Common myeloid progenitor, CD34-positive (primary cell): ENCODE measurements at regions not wholly inside any gene's neighbourhood (a gene's known extent, or its start where the extent isn't known, plus 50 kb on each side); places are given as distances from the start of the nearest gene placed in this dataset.
A peak's percentile ranks its signal among the peaks of the same experiment; 100 is the strongest.
"Not testable (repeated sequence)": the region's sequence is repeated elsewhere in the genome, so short reads cannot be mapped to it uniquely, and the experiment has no call there.

ENCODE experiments used
- CTCF ChIA-PET: fragments of 350-600 bp; sonication (Branson Sonifier 250); formaldehyde crosslinking; loops from one replicate; lab custom pipeline; 2021; ENCODE audit warnings: antibody characterized with exemption; lab: Charles Lee
- POLR2A ChIA-PET: fragments of 350-600 bp; sonication (Branson Sonifier 250); formaldehyde crosslinking; loops from one replicate; lab custom pipeline; 2021; ENCODE audit warnings: antibody characterized with exemption; lab: Charles Lee
- DNase-seq, 3 donors: peaks; one replicate each; pipeline versions ENCODE4 v3.0.0 to v3.0.0-alpha.2; 2013
- H3K27ac ChIP-seq, 2 experiments: 1 replicate in 1 of 2; 2 replicates in 1 of 2; pipeline ENCODE4 v1.7.0; 2013; ENCODE audit warnings: inconsistent platforms in 2 of 2, low read length in 2 of 2, mild to moderate bottlenecking in 2 of 2, low read depth in 1 of 2, moderate library complexity in 1 of 2; ENCODE audit not compliant: severe bottlenecking in 2 of 2, insufficient read depth in 1 of 2, poor library complexity in 1 of 2
- H3K27me3 ChIP-seq, 5 experiments: replicated peaks in 2 of 5; 1 replicate in 3 of 5; 2 replicates in 2 of 5; pipeline versions ENCODE4 v1.6.1 to v1.7.0; 2013; ENCODE audit warnings: low read length in 4 of 5, mild to moderate bottlenecking in 2 of 5, moderate library complexity in 2 of 5, inconsistent platforms in 1 of 5; ENCODE audit not compliant: insufficient read depth in 5 of 5, control insufficient read depth in 4 of 5
- H3K36me3 ChIP-seq, 4 experiments: 1 replicate in 2 of 4; 2 replicates in 2 of 4; pipeline versions ENCODE4 v1.6.1 to v1.7.0; 2013; ENCODE audit warnings: low read length in 3 of 4, control low read depth in 1 of 4, mild to moderate bottlenecking in 1 of 4; ENCODE audit not compliant: control insufficient read depth in 4 of 4, insufficient read depth in 4 of 4
- H3K4me1 ChIP-seq, 4 experiments: 1 replicate in 3 of 4; 2 replicates in 1 of 4; pipeline versions ENCODE4 v1.6.1 to v1.7.1; 2013; ENCODE audit warnings: low read length in 3 of 4, mild to moderate bottlenecking in 3 of 4, control low read depth in 1 of 4, inconsistent platforms in 1 of 4, moderate library complexity in 1 of 4; ENCODE audit not compliant: control insufficient read depth in 4 of 4, insufficient read depth in 4 of 4; ENCODE audit errors: control extremely low read depth in 1 of 4
- H3K4me3 ChIP-seq, 7 experiments: 1 replicate in 4 of 7; 2 replicates in 3 of 7; pipeline versions ENCODE4 v1.5.1 to v1.7.0; 2013; ENCODE audit warnings: mild to moderate bottlenecking in 7 of 7, low read length in 6 of 7, moderate library complexity in 6 of 7, inconsistent platforms in 2 of 7, low read depth in 2 of 7, control low read depth in 1 of 7; ENCODE audit not compliant: insufficient read depth in 4 of 7, control insufficient read depth in 1 of 7; ENCODE audit errors: extremely low read depth in 1 of 7
- H3K9me3 ChIP-seq, 5 experiments: 1 replicate in 4 of 5; 2 replicates in 1 of 5; pipeline versions ENCODE4 v1.6.1 to v1.7.1; 2013; ENCODE audit warnings: low read length in 4 of 5, mild to moderate bottlenecking in 2 of 5, inconsistent platforms in 1 of 5, low read depth in 1 of 5, moderate library complexity in 1 of 5; ENCODE audit not compliant: control insufficient read depth in 4 of 5, insufficient read depth in 2 of 5; ENCODE audit errors: control extremely low read depth in 1 of 5
- WGBS: methylation state at CpG from one replicate; pipeline ENCODE4 v1.1.5; 2013; ENCODE audit not compliant: insufficient coverage; 5-methylcytosine and 5-hydroxymethylcytosine counted together

- H3K27ac ChIP-seq, POLR2A ChIA-PET, H3K4me3 ChIP-seq, CTCF ChIA-PET, H3K27me3 ChIP-seq, H3K4me1 ChIP-seq, H3K36me3 ChIP-seq, H3K9me3 ChIP-seq, DNase-seq: not testable (repeated sequence)
- no CpG with 5 or more reads among the region's 3 CpGs for WGBS
Measured at GRCh38 chr1:121032878-121033494, 143.4 kb downstream of the PPIAL4A start.

DNA sequence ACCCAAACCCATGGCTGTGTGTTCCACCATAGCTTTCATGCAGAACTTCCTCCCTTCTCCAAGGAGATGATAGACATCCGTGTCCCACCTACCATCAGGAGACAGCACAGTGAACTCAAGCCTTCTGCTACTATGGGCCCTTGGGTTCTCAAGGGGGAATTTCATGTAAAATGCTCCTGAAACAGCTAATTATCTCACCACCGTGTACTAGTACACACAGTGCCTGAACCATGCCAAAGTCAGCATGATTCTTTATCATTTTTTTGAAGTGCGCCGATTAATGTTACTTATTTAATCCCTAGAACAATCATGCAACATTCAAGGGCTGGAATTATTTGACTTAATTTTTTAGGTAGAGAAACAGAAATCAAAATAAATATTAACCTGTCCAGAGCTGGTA lies 147.2 kb downstream of the PPIAL4A start:
- H3K4me3 ChIP-seq, POLR2A ChIA-PET, DNase-seq, H3K36me3 ChIP-seq, CTCF ChIA-PET, H3K4me1 ChIP-seq, H3K9me3 ChIP-seq, H3K27me3 ChIP-seq, H3K27ac ChIP-seq: not testable (repeated sequence)
- WGBS, result no CpG with 5 or more reads among the region's 4 CpGs

- WGBS, result no CpG with 5 or more reads among the region's 4 CpGs
- H3K4me3 ChIP-seq, H3K27me3 ChIP-seq, POLR2A ChIA-PET, CTCF ChIA-PET, H3K4me1 ChIP-seq, H3K27ac ChIP-seq, H3K36me3 ChIP-seq, DNase-seq, H3K9me3 ChIP-seq: not testable (repeated sequence)
Measured at GRCh38 chr1:121040974-121041373, 143.2 kb downstream of the FAM72B start.

- WGBS, result no CpG with 5 or more reads among the region's 3 CpGs
- POLR2A ChIA-PET, result not testable (repeated sequence)
Measured at GRCh38 chr1:121041497-121041896, 142.6 kb downstream of the FAM72B start.

GRCh38 chr1:121042882-121043281 lies 141.3 kb downstream of the FAM72B start:
- H3K27ac ChIP-seq, DNase-seq, POLR2A ChIA-PET, CTCF ChIA-PET, H3K27me3 ChIP-seq, H3K36me3 ChIP-seq, H3K4me3 ChIP-seq, H3K4me1 ChIP-seq, H3K9me3 ChIP-seq: not testable (repeated sequence)
- WGBS, result no CpG with 5 or more reads among the region's 2 CpGs

More at GRCh38 chr1:121041497-121041896, 142.6 kb downstream of the FAM72B start:
- H3K4me1 ChIP-seq, H3K27me3 ChIP-seq, H3K9me3 ChIP-seq, H3K27ac ChIP-seq, DNase-seq, H3K4me3 ChIP-seq, CTCF ChIA-PET, H3K36me3 ChIP-seq: not testable (repeated sequence)

- 37% methylated on average over 5 of the region's 21 CpGs for WGBS
- H3K27ac ChIP-seq, CTCF ChIA-PET, H3K9me3 ChIP-seq, H3K4me1 ChIP-seq, H3K27me3 ChIP-seq, H3K36me3 ChIP-seq, POLR2A ChIA-PET: not testable (repeated sequence)
- H3K4me3 ChIP-seq, result peak overlapping the region in 2 of 7 experiments; percentile 11 to 54
- DNase-seq, result peak in 2 of 3 donors; percentile 33 to 45
Measured at GRCh38 chr1:121048293-121048752, 135.8 kb downstream of the FAM72B start.

DNA sequence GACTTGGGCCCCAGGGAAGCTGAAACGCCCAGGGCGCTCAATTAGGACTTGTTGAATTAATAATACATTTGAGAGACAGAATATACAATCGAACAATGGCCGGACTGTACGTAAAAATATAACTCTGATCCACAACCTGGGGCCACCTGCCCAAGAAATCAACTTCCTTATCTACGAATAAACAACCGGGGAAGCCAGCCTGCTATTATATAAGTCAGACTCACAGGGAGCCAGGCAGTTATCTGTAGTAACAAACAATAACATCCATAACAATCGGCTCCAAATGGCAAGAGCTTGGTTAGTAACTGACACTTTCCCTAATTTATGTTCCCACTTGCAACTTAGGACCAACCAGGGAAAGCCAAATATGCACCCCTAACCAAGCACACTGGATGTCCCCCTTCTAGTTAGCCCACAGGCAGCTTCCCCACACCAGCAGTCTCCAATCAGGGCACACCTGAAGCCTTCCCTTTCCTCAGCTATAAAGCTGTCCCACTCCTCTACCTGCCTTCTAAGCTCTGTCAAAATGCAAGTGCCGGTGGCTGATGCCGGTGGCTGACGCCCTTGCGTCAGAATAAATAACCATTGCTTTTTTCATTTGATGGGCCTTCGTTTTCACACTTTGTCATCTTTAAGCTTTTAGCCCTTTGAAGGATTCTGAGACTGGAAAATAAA lies 135.2 kb downstream of the FAM72B start:
- no CpG with 5 or more reads among the region's 13 CpGs for WGBS
- peak overlapping the region in 1 of 7 experiments; percentile 54 for H3K4me3 ChIP-seq
- POLR2A ChIA-PET, CTCF ChIA-PET, H3K9me3 ChIP-seq, H3K27me3 ChIP-seq, DNase-seq, H3K36me3 ChIP-seq, H3K27ac ChIP-seq, H3K4me1 ChIP-seq: not testable (repeated sequence)
